ENCODE measurements at regions not wholly inside any gene's neighbourhood (a gene's known extent, or its start where the extent isn't known, plus 50 kb on each side); places are given as distances from the start of the nearest gene placed in this dataset.
"Not testable (repeated sequence)": the region's sequence is repeated elsewhere in the genome, so short reads cannot be mapped to it uniquely, and the experiment has no call there.

DNA sequence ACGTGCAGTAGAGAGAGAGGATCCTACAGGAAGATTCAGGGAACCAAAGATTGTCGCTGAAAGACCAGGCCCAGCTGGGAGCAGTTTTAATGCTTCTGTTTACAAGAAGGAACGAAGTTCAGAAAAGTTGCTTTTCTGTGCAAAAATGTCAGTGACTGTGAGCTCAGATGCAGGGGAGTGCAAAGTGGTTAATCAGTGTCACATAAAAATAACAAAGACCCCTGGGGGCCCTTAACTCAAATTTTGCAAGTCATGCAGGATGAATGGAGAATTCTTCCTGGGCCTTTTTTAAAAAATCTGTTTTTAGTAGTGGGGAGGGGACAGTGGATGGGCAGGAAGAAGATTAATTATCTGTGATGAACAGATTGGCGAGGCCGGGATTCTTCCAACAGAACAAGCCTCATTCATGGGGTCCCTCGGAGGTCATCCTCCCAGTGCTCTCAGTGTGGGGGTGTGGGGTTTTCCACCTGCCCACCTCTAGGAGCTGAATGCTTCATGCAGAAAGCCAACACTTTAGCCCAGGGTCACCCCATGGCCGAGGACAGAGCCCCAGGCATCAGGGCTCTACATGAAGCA, 167.2 kb downstream of the UQCRFS1 start:
- peaks cover 5% of the 10 kb centered on the region for H3K36me3 Mint-ChIP-seq
- no peak for ATAC-seq

DNA sequence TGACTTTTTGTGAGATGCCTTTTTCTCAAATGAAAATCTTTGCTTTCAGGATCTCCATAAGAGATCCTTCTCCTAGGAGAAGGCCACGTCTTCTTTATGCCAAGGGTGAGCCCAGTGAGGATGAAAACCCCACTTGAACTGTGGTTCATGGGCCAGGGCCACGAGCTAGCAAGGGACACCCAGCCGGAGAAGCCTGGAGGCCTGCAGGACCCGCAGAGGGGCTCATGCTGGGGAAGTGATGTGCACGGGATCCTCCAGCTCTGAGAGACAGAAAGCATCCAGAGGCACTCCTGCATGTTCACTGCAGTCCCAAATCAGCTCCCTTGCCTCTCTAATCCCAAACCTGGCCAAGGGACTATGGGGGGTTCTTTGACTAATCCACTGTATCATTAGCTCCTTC, 168.9 kb downstream of the UQCRFS1 start:
- Mint-ChIP-seq H3K4me3 (no peak overlapping the region), H3K9me3 (no peaks in the 10 kb centered on the region), H3K36me3 (peaks cover 5% of the 10 kb centered on the region), H3K27ac (no peak overlapping the region), H3K4me1 (no peaks in the 10 kb centered on the region)
- ATAC-seq (no peak), DNase-seq (ENCODE audit: low spot score in 2 of 2) (no peak)

More for the DNA sequence above, 167.2 kb downstream of the UQCRFS1 start:
- no peak overlapping the region for H3K27ac Mint-ChIP-seq
- DNase-seq (ENCODE audit: low spot score in 2 of 2): no peak
- H3K4me1 Mint-ChIP-seq: no peaks in the 10 kb centered on the region
- no peak overlapping the region for H3K4me3 Mint-ChIP-seq
- H3K9me3 Mint-ChIP-seq: no peaks in the 10 kb centered on the region

DNA sequence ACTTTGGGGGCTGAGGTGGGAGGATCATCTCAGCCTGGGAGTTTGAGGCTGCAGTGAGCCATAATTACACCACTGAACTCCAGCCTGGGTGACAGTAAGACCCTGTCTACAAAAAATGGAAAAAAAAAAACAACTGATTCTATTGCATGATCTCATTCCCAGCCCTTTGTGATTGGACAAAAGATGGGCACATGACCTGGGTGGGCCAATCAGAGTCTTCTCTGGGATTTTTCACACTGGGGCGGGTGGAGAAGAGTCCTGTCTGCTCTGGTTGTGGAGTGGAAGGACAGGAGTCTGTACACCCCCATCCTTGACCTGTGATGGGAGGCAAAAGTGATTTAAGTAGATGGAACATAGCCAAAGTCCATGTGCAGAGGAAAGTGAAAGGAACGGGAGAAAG, 170.5 kb downstream of the UQCRFS1 start:
- Mint-ChIP-seq H3K4me1 (no peaks in the 10 kb centered on the region), H3K9me3 (no peaks in the 10 kb centered on the region), H3K4me3 (no peak overlapping the region), H3K36me3 (peaks cover 5% of the 10 kb centered on the region), H3K27ac (no peak overlapping the region)
- no peak for ATAC-seq
- DNase-seq (ENCODE audit: low spot score in 2 of 2): no peak

DNA sequence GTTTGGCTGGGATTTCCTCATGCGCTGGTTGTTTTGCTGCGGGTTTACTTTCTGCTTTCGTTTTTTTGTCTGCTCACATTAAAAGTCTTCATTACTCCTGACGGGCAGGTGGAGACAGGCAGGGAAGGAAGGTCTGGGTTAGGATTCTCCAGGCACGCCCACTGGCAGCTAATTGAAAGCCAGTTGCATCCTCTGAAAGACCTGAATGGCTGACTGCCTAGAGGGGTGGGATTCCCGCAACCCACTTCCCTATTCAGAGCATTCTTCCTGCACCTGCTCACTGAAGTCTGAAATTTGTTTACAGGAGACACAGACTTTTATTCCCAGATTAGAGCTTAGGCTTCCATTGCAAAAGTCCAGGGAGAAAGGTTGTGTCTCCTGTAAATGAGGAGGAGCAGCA, 172.0 kb downstream of the UQCRFS1 start:
- no peaks in the 10 kb centered on the region for H3K36me3 Mint-ChIP-seq
- no peak overlapping the region for H3K4me3 Mint-ChIP-seq
- no peaks in the 10 kb centered on the region for H3K4me1 Mint-ChIP-seq
- no peak for ATAC-seq
- DNase-seq (ENCODE audit: low spot score in 2 of 2): no peak
- H3K27ac Mint-ChIP-seq: no peak overlapping the region
- H3K9me3 Mint-ChIP-seq: no peaks in the 10 kb centered on the region

DNA sequence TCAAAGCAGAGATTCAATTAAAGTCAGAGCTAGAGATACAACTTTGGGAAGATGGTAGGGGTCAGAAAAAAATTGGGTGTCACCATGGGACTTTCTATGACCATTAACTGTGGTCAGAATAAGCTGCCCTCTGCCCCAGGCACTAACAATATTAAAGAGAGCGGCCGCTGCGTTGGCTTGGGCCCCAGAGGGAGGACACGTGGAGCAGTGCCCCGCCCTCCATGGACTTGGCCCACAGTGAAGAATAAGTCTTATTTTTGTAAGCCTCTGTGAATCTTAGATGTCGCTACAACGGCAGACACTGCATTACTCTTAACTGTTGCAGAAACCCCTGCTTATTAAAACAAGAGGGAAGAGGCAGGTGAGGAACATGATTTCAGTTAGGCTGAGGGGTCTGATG, 172.7 kb downstream of the UQCRFS1 start:
- Mint-ChIP-seq H3K9me3 (no peaks in the 10 kb centered on the region), H3K4me1 (no peaks in the 10 kb centered on the region), H3K27ac (no peak overlapping the region), H3K4me3 (no peak overlapping the region), H3K36me3 (no peaks in the 10 kb centered on the region)
- DNase-seq (ENCODE audit: low spot score in 2 of 2) (no peak), ATAC-seq (no peak)

DNA sequence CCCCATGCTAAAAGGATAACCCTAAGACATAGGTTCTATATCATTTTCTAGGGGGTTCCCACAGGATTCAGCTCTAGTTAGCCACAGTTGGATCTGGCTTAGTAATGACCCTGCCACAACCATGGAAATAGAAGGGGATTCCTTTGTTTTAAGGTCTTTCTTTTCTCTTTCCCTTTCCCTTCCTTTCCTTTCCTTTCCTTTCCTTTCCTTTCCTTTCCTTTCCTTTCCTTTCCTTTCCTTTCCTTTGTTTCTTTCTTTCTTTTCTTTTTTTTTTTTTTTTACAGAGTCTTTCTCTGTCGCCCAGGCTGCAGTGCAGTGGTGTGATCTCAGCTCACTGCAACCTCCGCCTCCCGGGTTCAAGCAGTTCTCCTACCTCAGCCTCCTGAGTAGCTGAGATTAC, 173.9 kb downstream of the UQCRFS1 start:
- H3K9me3 Mint-ChIP-seq; DNase-seq (ENCODE audit: low spot score in 2 of 2); ATAC-seq; H3K27ac Mint-ChIP-seq; H3K4me3 Mint-ChIP-seq; H3K36me3 Mint-ChIP-seq; H3K4me1 Mint-ChIP-seq: not testable (repeated sequence)

DNA sequence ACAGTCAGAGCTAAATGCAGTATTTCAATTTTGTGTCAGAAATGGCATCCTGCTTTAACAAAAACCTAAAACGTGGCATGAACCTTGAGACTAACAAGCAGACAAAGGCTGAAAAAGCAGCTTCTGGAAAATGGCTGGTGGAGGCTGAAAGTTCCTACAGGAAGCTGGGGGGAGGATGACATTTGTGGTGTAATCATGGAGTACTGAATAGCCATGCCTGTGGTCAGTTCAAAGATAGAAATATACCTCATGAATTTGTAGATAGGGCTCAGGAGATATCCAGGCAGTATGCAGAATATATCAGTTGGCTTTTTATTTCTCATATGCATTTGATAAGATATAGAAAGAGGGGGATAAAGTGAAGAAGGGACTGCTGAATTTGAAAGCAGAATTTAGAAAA, 181.7 kb downstream of the UQCRFS1 start:
- no peak overlapping the region for H3K4me3 Mint-ChIP-seq
- ATAC-seq (no peak), DNase-seq (ENCODE audit: low spot score in 2 of 2) (no peak)
- H3K9me3 Mint-ChIP-seq: no peaks in the 10 kb centered on the region
- H3K27ac Mint-ChIP-seq: no peak overlapping the region
- no peaks in the 10 kb centered on the region for H3K4me1 Mint-ChIP-seq
- no peaks in the 10 kb centered on the region for H3K36me3 Mint-ChIP-seq

DNA sequence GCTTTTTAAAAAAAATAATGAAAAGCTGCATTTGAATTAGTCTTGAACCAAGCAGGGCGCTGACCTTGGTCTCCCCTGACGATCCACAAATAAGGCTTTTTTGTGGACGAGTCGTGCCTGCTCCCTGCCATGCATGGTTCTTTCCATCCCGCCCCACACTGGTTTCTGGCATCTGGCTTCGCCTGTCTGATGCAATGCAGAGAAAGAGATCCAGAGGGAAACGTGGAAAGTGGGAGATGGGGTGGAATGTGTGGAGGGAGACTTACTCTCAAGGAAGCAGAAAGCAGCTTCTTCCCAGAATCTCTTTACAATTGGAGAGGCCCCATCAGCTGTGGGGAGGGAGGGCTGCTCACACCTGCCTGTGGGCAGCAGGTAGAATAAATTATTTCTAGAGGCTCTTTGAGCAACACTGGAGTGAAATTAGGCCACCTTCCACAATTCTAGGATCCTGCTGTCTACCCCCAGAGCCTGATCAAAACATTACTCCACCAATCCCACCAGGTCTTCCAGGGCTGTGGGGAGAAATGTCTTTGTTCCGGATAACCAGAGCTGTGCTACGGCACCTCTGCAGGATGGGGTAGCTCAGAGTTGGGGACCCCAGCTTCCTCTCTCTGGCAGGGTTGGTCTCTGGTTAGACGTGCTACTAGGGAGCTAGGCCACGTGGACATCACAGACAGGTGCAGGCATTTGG, 183.5 kb downstream of the UQCRFS1 start:
- ATAC-seq: no peak
- Mint-ChIP-seq H3K9me3 (no peaks in the 10 kb centered on the region), H3K27ac (no peak overlapping the region)

DNA sequence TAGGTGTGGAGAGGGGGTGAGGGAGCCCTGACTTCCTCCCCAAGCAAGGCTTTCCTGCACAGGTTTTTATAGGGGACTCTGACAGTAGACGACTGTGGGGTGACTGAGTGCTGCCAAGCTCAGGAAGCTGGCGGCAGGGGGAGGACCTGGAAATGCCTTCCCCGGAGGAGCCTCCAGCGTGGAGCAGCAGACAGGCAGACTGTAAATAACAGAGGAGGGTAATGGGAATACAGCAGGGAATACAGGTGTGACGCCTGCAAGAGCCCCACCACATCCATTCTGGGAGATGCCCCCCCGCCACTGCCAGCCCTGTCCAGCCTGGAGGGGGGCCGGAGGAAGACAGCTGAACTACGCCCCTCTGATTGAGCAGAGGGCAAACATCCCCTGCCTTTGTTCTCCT, 190.4 kb downstream of the UQCRFS1 start:
- DNase-seq (ENCODE audit: low spot score in 2 of 2) (no peak), ATAC-seq (no peak)
- Mint-ChIP-seq H3K4me1 (no peaks in the 10 kb centered on the region), H3K4me3 (no peak overlapping the region), H3K9me3 (no peaks in the 10 kb centered on the region), H3K27ac (no peak overlapping the region), H3K36me3 (no peaks in the 10 kb centered on the region)

More for the DNA sequence above, 183.5 kb downstream of the UQCRFS1 start:
- Mint-ChIP-seq H3K4me1 (no peaks in the 10 kb centered on the region), H3K36me3 (no peaks in the 10 kb centered on the region), H3K4me3 (no peak overlapping the region)
- DNase-seq (ENCODE audit: low spot score in 2 of 2): no peak

DNA sequence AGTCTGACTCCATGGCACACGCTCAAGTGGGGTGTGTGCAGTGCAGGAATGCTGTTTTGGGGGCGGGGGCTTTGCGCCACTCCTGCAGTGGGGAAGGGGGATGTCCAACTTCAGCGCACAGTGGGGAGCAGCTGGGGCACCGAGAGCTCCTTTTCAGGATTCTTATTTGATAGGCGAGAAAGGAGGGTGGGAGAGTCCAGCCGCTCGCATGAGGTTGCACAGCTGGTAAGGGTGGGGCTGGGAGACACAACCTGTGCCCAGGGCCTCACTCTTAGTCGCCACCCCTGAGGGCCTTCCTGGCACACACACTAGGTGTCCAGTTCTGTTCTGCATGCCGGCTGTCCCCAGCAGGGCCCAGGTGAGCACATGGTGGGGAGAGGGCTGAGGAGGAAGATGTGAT, 190.8 kb downstream of the UQCRFS1 start:
- ATAC-seq (no peak), DNase-seq (ENCODE audit: low spot score in 2 of 2) (no peak)
- no peaks in the 10 kb centered on the region for H3K36me3 Mint-ChIP-seq
- H3K4me1 Mint-ChIP-seq: no peaks in the 10 kb centered on the region
- H3K27ac Mint-ChIP-seq: no peak overlapping the region
- no peak overlapping the region for H3K4me3 Mint-ChIP-seq
- H3K9me3 Mint-ChIP-seq: no peaks in the 10 kb centered on the region

DNA sequence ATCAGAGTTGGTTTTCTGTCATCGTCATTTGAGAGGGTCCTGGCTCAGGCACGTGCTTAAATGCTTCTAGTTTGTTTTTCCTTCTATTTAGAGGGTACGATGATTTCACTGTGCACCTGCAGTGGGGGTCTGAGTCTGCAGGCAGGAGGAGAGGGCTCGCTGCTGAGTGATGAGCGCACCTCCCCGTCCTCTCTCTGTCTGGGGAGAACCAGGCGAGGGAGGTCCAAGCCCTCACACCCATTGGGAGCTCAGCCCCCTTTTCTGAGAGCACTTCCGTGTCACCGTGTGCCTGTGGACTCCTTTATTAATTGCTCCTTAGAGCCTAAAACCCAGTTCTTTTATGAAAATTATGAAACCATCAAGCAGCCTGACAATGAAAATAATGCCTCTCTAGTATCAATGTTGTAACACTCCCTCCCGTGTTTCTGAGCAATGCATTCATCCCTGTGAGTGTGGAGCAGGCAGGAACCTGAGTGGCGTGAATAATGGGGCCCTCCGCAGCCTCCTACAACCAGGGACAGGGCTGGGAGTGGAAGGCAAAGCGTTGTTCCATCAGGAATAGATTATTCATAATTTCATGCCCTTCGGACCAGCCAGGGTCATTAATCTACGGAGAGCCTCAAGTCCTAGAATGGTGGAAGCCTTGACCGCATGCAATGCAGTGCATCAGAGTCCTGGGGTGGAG, 191.6 kb downstream of the UQCRFS1 start:
- H3K4me1 Mint-ChIP-seq: no peaks in the 10 kb centered on the region
- no peak for DNase-seq (ENCODE audit: low spot score in 2 of 2)
- no peak overlapping the region for H3K4me3 Mint-ChIP-seq
- peaks cover 2% of the 10 kb centered on the region for H3K9me3 Mint-ChIP-seq
- ATAC-seq: no peak
- H3K36me3 Mint-ChIP-seq: no peaks in the 10 kb centered on the region
- no peak overlapping the region for H3K27ac Mint-ChIP-seq

DNA sequence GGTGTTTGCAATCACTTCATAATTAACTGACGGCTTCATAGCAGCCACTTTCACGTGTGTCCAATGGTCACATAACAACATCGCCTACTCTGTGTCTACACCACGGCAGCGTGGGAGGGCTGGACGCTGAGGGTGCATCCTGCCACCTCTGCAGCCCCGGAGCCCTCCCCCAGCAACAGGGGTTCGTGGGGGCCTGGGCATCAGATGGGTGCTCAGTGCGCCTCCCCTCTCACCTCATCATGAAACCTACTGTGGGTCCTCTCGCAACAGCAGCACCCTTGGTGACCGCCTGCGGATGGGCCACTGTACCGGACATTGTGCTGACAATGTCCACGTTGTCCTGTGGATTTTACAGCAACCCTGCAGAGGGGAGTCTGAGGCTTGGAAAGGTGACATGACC, 193.5 kb downstream of the UQCRFS1 start:
- no peak for DNase-seq (ENCODE audit: low spot score in 2 of 2)
- Mint-ChIP-seq H3K9me3 (peaks cover 7% of the 10 kb centered on the region), H3K27ac (no peak overlapping the region), H3K4me3 (no peak overlapping the region), H3K36me3 (no peaks in the 10 kb centered on the region), H3K4me1 (no peaks in the 10 kb centered on the region)
- ATAC-seq: no peak

DNA sequence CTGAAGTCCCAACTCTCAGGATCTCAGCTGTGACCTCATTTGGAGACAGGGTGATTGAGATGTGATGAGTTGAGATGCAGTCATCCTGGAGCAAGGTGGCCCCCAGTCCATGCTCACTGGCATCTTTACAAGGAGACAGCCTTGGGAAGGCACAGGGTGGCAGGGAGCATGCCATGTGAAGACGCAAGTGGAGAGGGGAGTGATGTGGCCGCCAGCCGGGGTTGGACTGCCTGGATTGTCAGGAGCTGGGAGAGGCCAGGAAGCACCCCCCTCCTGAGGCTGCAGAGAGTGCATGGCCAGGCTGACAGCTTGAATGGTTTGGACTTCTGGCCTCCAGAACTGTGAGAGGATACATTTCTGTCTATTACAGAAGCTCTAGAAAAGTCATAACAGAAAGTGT, 194.4 kb downstream of the UQCRFS1 start:
- Mint-ChIP-seq H3K27ac (peak overlapping the region; percentile 32), H3K4me3 (no peak overlapping the region), H3K4me1 (no peaks in the 10 kb centered on the region), H3K36me3 (no peaks in the 10 kb centered on the region), H3K9me3 (peaks cover 7% of the 10 kb centered on the region)
- ATAC-seq (no peak), DNase-seq (ENCODE audit: low spot score in 2 of 2) (no peak)

DNA sequence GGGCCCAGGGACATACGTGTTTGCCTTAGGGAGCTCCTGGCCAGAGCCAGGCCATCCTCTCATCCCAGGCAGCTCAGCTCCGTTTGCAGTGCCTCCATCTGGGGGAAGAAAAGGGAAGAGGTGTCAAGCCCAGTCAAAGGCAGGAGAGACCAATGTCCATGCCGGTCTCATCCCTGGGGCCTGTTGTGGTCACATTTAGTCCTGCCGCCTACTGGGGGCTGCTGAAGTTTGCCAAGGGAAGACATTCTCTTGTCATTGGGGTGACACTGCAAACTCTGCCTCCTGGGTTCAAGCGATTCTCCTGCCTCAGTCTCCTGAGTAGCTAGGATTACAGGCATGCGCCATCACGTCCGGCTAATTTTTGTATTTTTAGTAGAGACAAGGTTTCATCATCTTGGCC, 195.2 kb downstream of the UQCRFS1 start:
- H3K9me3 Mint-ChIP-seq: peaks cover 7% of the 10 kb centered on the region
- no peak overlapping the region for H3K4me3 Mint-ChIP-seq
- no peaks in the 10 kb centered on the region for H3K36me3 Mint-ChIP-seq
- DNase-seq (ENCODE audit: low spot score in 2 of 2) (no peak), ATAC-seq (no peak)
- H3K27ac Mint-ChIP-seq: no peak overlapping the region
- no peaks in the 10 kb centered on the region for H3K4me1 Mint-ChIP-seq

DNA sequence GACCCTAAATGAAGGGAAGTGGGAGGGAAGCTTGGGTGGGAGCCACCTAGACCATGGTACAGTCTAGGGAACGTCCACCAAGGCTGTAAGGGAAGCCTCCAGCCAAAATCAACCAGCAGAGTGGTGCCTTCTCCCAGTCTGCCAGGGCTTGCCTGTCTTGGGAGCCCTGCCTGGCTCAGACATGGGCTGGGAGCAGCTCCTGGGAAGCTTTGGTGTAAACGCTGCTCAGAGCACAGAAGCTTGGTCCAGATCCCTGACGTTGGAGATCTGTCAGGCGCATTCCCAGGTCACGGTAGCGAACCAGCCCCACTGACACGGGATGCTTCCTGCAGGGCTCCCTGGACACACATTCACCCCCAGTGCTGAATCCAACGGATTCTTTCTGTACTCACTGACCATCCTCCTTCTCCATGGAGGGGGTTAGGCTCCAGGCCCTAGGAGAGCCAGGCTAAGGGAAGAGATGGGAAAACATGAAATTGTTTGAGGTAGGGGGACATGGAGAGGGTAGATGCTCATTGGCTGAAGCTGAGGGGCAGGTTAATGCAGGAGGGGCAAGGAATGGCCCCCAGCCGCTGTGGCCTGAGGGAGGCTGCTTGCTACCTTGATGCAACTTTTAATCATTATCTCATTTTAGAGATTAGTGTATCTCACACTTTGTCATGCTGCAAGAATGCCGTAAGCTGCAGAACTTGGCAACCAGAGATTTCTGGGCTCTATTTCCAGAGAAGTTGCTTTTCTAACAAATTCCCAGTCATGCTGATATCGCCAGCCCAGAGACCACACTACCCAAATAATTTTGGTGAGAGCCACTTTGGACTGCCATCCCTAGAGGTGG, 195.8 kb downstream of the UQCRFS1 start:
- Mint-ChIP-seq H3K4me3 (no peak overlapping the region), H3K27ac (no peak overlapping the region), H3K4me1 (no peaks in the 10 kb centered on the region), H3K9me3 (peaks cover 7% of the 10 kb centered on the region), H3K36me3 (no peaks in the 10 kb centered on the region)
- no peak for DNase-seq (ENCODE audit: low spot score in 2 of 2)
- ATAC-seq: no peak
